PC-3 (cell line): ENCODE measurements at regions not wholly inside any gene's neighbourhood (a gene's known extent, or its start where the extent isn't known, plus 50 kb on each side); places are given as distances from the start of the nearest gene placed in this dataset.
"Not testable (repeated sequence)": the region's sequence is repeated elsewhere in the genome, so short reads cannot be mapped to it uniquely, and the experiment has no call there.

Source experiments
- ATAC-seq: fragments of 200-7000 bp; cut with Tn5 transposase; 2 replicates; pipeline ENCODE4 v1.9.1; 2020; ENCODE audit warnings: mild to moderate bottlenecking, moderate library complexity
- BruUV-seq: library from RNA; stranded (reverse); fragments of 400-500 nt; replicated peaks from 2 replicates; lab custom pipeline; 2021; lab: Mats Ljungman, UMichigan
- CTCF ChIA-PET: fragments of 300-600 bp; sonication (Branson Sonifier 250); formaldehyde crosslinking; loops from one replicate; lab custom pipeline; 2022; ENCODE audit warnings: antibody characterized with exemption; lab: Charles Lee
- POLR2A ChIA-PET: fragments of 300-600 bp; sonication (Branson Sonifier 250); formaldehyde crosslinking; loops from one replicate; lab custom pipeline; 2022; ENCODE audit warnings: antibody characterized with exemption; ENCODE audit not compliant: unreplicated experiment; lab: Charles Lee
- DNase-seq: peaks from one replicate; pipeline ENCODE4 v3.0.0-alpha.2; 2015
- H2AFZ ChIP-seq: fragments of 300-600 bp; sonication (generic); 2 replicates; pipeline ENCODE4 v1.6.0; 2016; ENCODE audit warnings: antibody characterized with exemption, low read length
- H3F3A ChIP-seq: fragments of 300-600 bp; sonication (generic); one replicate; pipeline ENCODE4 v1.6.0; 2017; ENCODE audit warnings: antibody characterized with exemption, low read length, control low read depth, mild to moderate bottlenecking; ENCODE audit not compliant: unreplicated experiment
- H3K27ac ChIP-seq: fragments of 300-600 bp; sonication (generic); 2 replicates; pipeline ENCODE4 v1.5.1; 2016; ENCODE audit warnings: mild to moderate bottlenecking, low read length
- H3K27me3 ChIP-seq: fragments of 300-600 bp; sonication (generic); 2 replicates; pipeline ENCODE4 v1.6.1; 2016; ENCODE audit warnings: low read length, mixed read lengths
- H3K36me3 ChIP-seq: fragments of 300-600 bp; sonication (generic); 2 replicates; pipeline ENCODE4 v1.6.1; 2016; ENCODE audit warnings: low read depth, mixed run types, low read length, mixed read lengths
- H3K4me1 ChIP-seq: fragments of 300-600 bp; sonication (generic); 2 replicates; pipeline ENCODE4 v1.5.1; 2016; ENCODE audit warnings: low read length; ENCODE audit not compliant: insufficient read depth
- H3K4me2 ChIP-seq: fragments of 300-600 bp; sonication (generic); 2 replicates; pipeline ENCODE4 v1.6.0; 2016; ENCODE audit warnings: low read length
- H3K4me3 ChIP-seq: fragments of 300-600 bp; sonication (generic); 2 replicates; pipeline ENCODE4 v1.5.1; 2016; ENCODE audit warnings: mild to moderate bottlenecking, low read length, mixed read lengths
- H3K79me2 ChIP-seq: fragments of 300-600 bp; sonication (generic); 2 replicates; pipeline ENCODE4 v1.6.1; 2017; ENCODE audit warnings: low read length, mixed read lengths
- H3K9ac ChIP-seq: fragments of 300-600 bp; sonication (generic); 2 replicates; pipeline ENCODE4 v1.6.0; 2016; ENCODE audit warnings: mild to moderate bottlenecking, low read length
- H3K9me2 ChIP-seq: fragments of 300-600 bp; sonication (generic); replicated peaks from 2 replicates; pipeline ENCODE4 v1.6.1; 2016; ENCODE audit warnings: mixed run types, low read length, mixed read lengths
- H3K9me3 ChIP-seq: fragments of 300-600 bp; sonication (generic); 2 replicates; pipeline ENCODE4 v1.6.1; 2016; ENCODE audit warnings: low read length, mixed read lengths
- H4K20me1 ChIP-seq: fragments of 300-600 bp; sonication (generic); 2 replicates; pipeline ENCODE4 v1.6.1; 2016; ENCODE audit warnings: low read length, mixed read lengths
- EZH2 ChIP-seq: fragments of 300-600 bp; sonication (generic); IDR thresholded peaks from one replicate; pipeline ENCODE4 v1.6.1; 2017; ENCODE audit warnings: antibody characterized with exemption, mild to moderate bottlenecking, low read length; ENCODE audit not compliant: unreplicated experiment
- EZH2phosphoT487 ChIP-seq: fragments of 300-600 bp; sonication (generic); IDR thresholded peaks from 2 replicates; pipeline ENCODE4 v1.6.1; 2018; ENCODE audit warnings: mild to moderate bottlenecking, antibody characterized with exemption, low read length, borderline replicate concordance
- intact Hi-C: fragments of 100-400 bp; cut with micrococcal nuclease; formaldehyde crosslinking; loops from 2 replicates; pipeline ENCODE4 v1.9.0; 2023
- TF ChIP-seq, protein P1 (sequence below): fragments of 300-600 bp; sonication (generic); conservative IDR thresholded peaks from 2 replicates; pipeline ENCODE4 v1.5.1; 2017; ENCODE audit warnings: antibody characterized with exemption, low read depth, mild to moderate bottlenecking, low read length

DNA sequence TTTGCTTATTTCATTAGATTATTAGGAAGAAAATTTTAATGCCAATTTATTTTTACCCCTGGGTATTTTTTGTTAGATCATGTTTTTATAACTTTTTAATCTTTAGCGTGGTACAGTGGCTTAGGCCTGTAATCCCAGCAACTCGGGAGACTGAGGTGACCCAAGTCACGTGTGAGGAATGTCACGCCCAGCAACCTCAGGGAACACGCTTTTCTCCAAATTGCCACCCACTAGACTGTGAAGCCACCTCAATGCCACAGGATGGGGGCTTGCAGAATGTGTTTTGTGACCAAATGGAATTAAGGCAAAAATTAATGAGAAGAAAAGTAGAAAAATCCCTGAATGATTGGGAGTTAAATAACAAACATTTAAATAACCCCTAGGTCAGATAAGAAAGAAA lies 141.8 kb downstream of the LAT start:
- no peaks in the 10 kb centered on the region for H3K4me1 ChIP-seq
- no peaks in the 10 kb centered on the region for H3K9me2 ChIP-seq
- DNase-seq (no peak), ATAC-seq (no peak)
- intact Hi-C loops: no loop called here
- no peak overlapping the region for H3K9ac ChIP-seq
- H3K27ac ChIP-seq: no peak overlapping the region
- POLR2A ChIA-PET: no interaction called here
- TF ChIP-seq, protein P1, sequence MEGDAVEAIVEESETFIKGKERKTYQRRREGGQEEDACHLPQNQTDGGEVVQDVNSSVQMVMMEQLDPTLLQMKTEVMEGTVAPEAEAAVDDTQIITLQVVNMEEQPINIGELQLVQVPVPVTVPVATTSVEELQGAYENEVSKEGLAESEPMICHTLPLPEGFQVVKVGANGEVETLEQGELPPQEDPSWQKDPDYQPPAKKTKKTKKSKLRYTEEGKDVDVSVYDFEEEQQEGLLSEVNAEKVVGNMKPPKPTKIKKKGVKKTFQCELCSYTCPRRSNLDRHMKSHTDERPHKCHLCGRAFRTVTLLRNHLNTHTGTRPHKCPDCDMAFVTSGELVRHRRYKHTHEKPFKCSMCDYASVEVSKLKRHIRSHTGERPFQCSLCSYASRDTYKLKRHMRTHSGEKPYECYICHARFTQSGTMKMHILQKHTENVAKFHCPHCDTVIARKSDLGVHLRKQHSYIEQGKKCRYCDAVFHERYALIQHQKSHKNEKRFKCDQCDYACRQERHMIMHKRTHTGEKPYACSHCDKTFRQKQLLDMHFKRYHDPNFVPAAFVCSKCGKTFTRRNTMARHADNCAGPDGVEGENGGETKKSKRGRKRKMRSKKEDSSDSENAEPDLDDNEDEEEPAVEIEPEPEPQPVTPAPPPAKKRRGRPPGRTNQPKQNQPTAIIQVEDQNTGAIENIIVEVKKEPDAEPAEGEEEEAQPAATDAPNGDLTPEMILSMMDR: no peak
- TF ChIP-seq EZH2 (no peak), EZH2phosphoT487 (no peak)
- CTCF ChIA-PET: no interaction called here
- no peaks in the 10 kb centered on the region for H3F3A ChIP-seq
- H4K20me1 ChIP-seq: no peaks in the 10 kb centered on the region
- no peak overlapping the region for H3K4me2 ChIP-seq
- H2AFZ ChIP-seq: no peak overlapping the region
- H3K36me3 ChIP-seq: no peaks in the 10 kb centered on the region
- no peaks in the 10 kb centered on the region for H3K79me2 ChIP-seq
- no peak overlapping the region for H3K4me3 ChIP-seq
- no peaks in the 10 kb centered on the region for H3K9me3 ChIP-seq
- H3K27me3 ChIP-seq: no peaks in the 10 kb centered on the region
- BruUV-seq: no TSS peak

DNA sequence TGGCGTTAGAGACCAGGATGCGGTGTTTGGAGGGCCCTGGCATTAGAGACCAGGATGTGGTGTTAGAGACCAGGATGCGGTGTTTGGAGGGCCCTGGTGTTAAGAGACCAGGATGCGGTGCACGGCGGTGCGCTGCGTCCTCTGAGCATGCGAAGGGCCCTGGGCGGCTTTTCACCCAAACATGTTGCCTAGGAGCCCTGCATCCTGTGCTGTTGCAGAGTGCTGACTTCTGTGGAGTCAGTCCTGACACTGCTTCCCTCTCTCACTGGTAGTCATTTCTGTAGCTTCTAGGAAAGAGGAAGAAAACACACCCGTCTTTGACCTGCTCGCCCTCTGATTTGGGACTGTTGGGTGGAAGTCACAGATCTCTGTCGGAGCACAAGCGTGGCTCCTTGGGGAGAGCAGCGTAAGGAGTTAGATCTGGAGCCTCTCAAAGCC lies 141.2 kb downstream of the LAT start:
- Histone ChIP-seq H3K79me2 (no peaks in the 10 kb centered on the region), H3K9me2 (no peaks in the 10 kb centered on the region), H3F3A (no peaks in the 10 kb centered on the region), H3K27ac (no peak overlapping the region), H3K36me3 (no peaks in the 10 kb centered on the region), H3K4me3 (no peak overlapping the region), H3K9me3 (no peaks in the 10 kb centered on the region), H3K4me1 (no peaks in the 10 kb centered on the region), H2AFZ (no peak overlapping the region), H4K20me1 (no peaks in the 10 kb centered on the region), H3K27me3 (no peaks in the 10 kb centered on the region), H3K4me2 (no peak overlapping the region), H3K9ac (no peak overlapping the region)
- intact Hi-C loops: no loop called here
- CTCF ChIA-PET: no interaction called here
- no peak for TF ChIP-seq EZH2
- TF ChIP-seq EZH2phosphoT487: no peak
- TF ChIP-seq, protein P1: no peak
- POLR2A ChIA-PET: no interaction called here
- DNase-seq (no peak), ATAC-seq (no peak)
- BruUV-seq: no TSS peak

DNA sequence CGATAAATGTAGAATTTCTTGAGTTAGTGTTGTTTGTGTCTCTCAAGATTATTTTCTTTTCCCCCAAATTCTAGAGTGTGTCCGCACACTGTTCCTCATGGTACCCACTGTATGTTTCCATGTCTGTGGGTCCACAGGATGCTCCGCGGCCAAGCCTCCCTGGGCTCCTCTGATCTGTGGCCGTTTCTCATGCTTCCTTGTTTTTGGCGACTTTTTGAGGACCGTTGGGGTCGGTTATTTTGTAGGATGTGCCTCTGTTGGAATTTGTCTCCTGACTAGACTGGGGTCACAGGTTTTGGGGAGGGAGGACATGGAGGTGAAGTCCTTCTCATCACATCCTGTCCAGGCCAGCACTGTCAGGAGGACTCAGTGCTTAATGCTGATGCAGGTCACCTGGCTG lies 140.0 kb downstream of the LAT start:
- H3K9me3 ChIP-seq: no peaks in the 10 kb centered on the region
- H3F3A ChIP-seq: no peaks in the 10 kb centered on the region
- DNase-seq (no peak), ATAC-seq (no peak)
- ChIA-PET CTCF (no interaction called here), POLR2A (no interaction called here)
- H4K20me1 ChIP-seq: no peaks in the 10 kb centered on the region
- intact Hi-C loops: no loop called here
- H3K27ac ChIP-seq: no peak overlapping the region
- no peaks in the 10 kb centered on the region for H3K9me2 ChIP-seq
- H3K9ac ChIP-seq: no peak overlapping the region
- no peaks in the 10 kb centered on the region for H3K79me2 ChIP-seq
- no peak overlapping the region for H2AFZ ChIP-seq
- H3K27me3 ChIP-seq: no peaks in the 10 kb centered on the region
- no peaks in the 10 kb centered on the region for H3K36me3 ChIP-seq
- H3K4me1 ChIP-seq: no peaks in the 10 kb centered on the region
- TF ChIP-seq, protein P1: no peak
- TF ChIP-seq EZH2 (no peak), EZH2phosphoT487 (no peak)
- no peak overlapping the region for H3K4me2 ChIP-seq
- no peak overlapping the region for H3K4me3 ChIP-seq
- BruUV-seq: no TSS peak

DNA sequence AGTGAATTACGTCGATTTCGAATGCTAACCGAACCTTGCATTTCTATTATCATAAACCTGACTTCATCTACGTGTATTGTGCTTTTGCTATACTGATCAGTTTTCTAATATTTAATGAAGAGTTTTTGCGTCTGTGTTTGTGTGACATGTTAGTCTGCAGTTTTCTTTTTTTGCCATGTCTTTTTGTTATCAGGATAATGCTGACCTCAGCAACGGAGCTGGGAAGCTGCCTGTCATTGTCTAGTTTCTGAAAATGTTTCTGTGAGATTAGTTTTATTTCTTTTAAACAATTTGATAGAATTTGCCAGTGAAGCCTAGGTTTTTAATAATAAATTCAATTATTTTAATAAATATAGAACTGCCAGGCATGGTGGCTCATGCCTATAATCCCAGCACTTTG lies 139.3 kb downstream of the LAT start:
- intact Hi-C loops: not testable (repeated sequence)

DNA sequence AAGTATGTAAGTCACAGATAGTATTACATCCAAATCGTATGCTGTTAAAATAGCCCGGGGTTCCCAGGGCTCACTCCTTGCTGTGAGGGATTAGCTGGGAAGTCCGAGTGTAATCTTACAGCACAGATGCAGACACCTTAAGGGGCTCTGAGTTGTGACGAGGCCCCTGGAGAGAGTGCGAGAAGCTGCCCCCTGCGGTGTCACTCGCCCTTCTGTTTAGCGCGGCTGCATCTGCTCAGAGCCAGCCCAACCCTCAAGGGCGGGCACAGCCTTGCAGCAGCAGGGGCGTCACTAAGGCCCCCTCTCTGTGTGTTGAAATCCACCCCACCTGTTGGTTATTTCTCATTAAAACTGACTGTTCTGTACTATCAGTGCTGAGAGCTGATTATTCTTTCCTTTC lies 135.8 kb downstream of the LAT start:
- H3K4me3 ChIP-seq, H3K27me3 ChIP-seq, H3F3A ChIP-seq, ATAC-seq, H2AFZ ChIP-seq, H4K20me1 ChIP-seq, H3K79me2 ChIP-seq, BruUV-seq, intact Hi-C loops, H3K36me3 ChIP-seq, H3K4me1 ChIP-seq, H3K9me2 ChIP-seq, DNase-seq, H3K27ac ChIP-seq, CTCF ChIA-PET, H3K9ac ChIP-seq, H3K4me2 ChIP-seq, H3K9me3 ChIP-seq: not testable (repeated sequence)
- POLR2A ChIA-PET: interaction anchor here (0.7 kb wide), 1 partner anchor 170 kb away, joined by 3 read pairs; no protein-coding TSS in a partner anchor

More for the DNA sequence above, 139.3 kb downstream of the LAT start:
- H4K20me1 ChIP-seq, H3K9me2 ChIP-seq, DNase-seq, H3K27me3 ChIP-seq, BruUV-seq, H3K4me3 ChIP-seq, H3K4me1 ChIP-seq, H3K79me2 ChIP-seq, H3K9ac ChIP-seq, ATAC-seq, H3K4me2 ChIP-seq, H3K27ac ChIP-seq, CTCF ChIA-PET, H3K9me3 ChIP-seq, H3K36me3 ChIP-seq, POLR2A ChIA-PET, H3F3A ChIP-seq, H2AFZ ChIP-seq: not testable (repeated sequence)
